ENCODE measurements at regions not wholly inside any gene's neighbourhood (a gene's known extent, or its start where the extent isn't known, plus 50 kb on each side); places are given as distances from the start of the nearest gene placed in this dataset.

DNA sequence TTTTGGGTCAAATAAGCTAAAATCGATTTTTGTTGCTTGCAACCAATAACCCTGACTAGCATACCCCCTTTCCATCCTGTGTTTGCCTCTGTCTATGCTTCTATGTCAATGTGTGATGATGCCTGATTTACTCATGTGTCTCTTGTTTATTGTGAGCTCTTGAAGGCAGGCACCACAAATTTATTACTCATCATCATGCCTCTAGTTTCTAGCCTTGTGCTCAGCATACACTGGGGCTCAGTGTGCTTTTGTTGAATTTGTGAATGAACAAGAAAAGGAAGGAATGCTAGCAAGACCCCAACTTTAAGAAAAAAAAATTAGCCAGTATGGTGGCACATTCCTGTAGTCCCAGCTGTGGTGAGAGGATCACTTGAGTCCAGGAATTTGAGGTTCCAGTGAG, 119.1 kb upstream of the GPR139 start:
- Histone ChIP-seq H3K27me3 (ENCODE audit: insufficient read depth, low read depth, low read length) (no peaks in the 10 kb centered on the region), H3K9me2 (ENCODE audit: insufficient read depth, low read length) (no peaks in the 10 kb centered on the region), H3K36me3 (ENCODE audit: insufficient read depth, low read length) (no peaks in the 10 kb centered on the region), H3K9me3 (ENCODE audit: low read length) (no peaks in the 10 kb centered on the region), H4K20me1 (ENCODE audit: insufficient read depth) (no peaks in the 10 kb centered on the region), H3K9ac (ENCODE audit: low read length) (no peak overlapping the region), H3K79me2 (replicated peaks; ENCODE audit: insufficient read depth, low read length) (no peaks in the 10 kb centered on the region), H3K4me3 (ENCODE audit: low read length) (no peak overlapping the region), H3K4me2 (ENCODE audit: low read length) (no peak overlapping the region), H3K27ac (ENCODE audit: low read length) (no peak overlapping the region), H2AFZ (ENCODE audit: low read depth, low read length) (no peak overlapping the region), H3F3A (ENCODE audit: insufficient read depth, low read length, poor library complexity, severe bottlenecking) (no peaks in the 10 kb centered on the region)
- TF ChIP-seq EP300 (conservative IDR thresholded peaks at IDR 0.05; ENCODE audit: poor library complexity, severe bottlenecking) (no peak), MXI1 (conservative IDR thresholded peaks at IDR 0.05; ENCODE audit: poor library complexity, severe bottlenecking) (no peak), RAD21 (conservative IDR thresholded peaks at IDR 0.05) (no peak), POLR2AphosphoS5 (IDR thresholded peaks at IDR 0.05) (no peak), EZH2 (IDR thresholded peaks at IDR 0.05; ENCODE audit: borderline replicate concordance, insufficient read depth, low read length, poor library complexity, severe bottlenecking) (no peak), SMC3 (conservative IDR thresholded peaks at IDR 0.05; ENCODE audit: poor library complexity) (no peak), TAF1 (IDR thresholded peaks at IDR 0.05; ENCODE audit: low read depth) (no peak)
- TF ChIP-seq, protein P1, sequence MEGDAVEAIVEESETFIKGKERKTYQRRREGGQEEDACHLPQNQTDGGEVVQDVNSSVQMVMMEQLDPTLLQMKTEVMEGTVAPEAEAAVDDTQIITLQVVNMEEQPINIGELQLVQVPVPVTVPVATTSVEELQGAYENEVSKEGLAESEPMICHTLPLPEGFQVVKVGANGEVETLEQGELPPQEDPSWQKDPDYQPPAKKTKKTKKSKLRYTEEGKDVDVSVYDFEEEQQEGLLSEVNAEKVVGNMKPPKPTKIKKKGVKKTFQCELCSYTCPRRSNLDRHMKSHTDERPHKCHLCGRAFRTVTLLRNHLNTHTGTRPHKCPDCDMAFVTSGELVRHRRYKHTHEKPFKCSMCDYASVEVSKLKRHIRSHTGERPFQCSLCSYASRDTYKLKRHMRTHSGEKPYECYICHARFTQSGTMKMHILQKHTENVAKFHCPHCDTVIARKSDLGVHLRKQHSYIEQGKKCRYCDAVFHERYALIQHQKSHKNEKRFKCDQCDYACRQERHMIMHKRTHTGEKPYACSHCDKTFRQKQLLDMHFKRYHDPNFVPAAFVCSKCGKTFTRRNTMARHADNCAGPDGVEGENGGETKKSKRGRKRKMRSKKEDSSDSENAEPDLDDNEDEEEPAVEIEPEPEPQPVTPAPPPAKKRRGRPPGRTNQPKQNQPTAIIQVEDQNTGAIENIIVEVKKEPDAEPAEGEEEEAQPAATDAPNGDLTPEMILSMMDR (IDR thresholded peaks at IDR 0.05; ENCODE audit: poor library complexity, severe bottlenecking), result no peak
- TF ChIP-seq, protein P2, sequence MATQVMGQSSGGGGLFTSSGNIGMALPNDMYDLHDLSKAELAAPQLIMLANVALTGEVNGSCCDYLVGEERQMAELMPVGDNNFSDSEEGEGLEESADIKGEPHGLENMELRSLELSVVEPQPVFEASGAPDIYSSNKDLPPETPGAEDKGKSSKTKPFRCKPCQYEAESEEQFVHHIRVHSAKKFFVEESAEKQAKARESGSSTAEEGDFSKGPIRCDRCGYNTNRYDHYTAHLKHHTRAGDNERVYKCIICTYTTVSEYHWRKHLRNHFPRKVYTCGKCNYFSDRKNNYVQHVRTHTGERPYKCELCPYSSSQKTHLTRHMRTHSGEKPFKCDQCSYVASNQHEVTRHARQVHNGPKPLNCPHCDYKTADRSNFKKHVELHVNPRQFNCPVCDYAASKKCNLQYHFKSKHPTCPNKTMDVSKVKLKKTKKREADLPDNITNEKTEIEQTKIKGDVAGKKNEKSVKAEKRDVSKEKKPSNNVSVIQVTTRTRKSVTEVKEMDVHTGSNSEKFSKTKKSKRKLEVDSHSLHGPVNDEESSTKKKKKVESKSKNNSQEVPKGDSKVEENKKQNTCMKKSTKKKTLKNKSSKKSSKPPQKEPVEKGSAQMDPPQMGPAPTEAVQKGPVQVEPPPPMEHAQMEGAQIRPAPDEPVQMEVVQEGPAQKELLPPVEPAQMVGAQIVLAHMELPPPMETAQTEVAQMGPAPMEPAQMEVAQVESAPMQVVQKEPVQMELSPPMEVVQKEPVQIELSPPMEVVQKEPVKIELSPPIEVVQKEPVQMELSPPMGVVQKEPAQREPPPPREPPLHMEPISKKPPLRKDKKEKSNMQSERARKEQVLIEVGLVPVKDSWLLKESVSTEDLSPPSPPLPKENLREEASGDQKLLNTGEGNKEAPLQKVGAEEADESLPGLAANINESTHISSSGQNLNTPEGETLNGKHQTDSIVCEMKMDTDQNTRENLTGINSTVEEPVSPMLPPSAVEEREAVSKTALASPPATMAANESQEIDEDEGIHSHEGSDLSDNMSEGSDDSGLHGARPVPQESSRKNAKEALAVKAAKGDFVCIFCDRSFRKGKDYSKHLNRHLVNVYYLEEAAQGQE (IDR thresholded peaks at IDR 0.05; ENCODE audit: borderline replicate concordance), result no peak

DNA sequence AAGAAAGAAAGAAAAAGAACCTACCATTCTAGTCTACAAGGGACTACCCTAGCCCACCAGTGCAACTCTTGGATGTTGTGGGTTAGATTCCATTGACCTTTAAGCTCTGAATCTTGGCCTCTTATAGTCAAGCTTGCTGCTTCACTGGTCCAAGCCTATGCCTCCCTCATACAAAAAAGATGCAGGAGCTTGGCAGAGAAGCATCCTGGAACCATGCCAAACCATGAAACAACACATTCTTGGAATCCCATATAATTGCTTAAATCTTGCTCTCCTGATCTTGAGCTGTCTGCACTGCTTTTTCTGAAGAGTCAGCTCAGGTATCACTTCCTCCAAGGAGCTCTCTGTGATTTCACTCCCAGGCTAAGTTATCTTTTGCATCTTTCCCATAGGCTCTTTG, 117.9 kb upstream of the GPR139 start:
- H3K4me2 ChIP-seq (ENCODE audit: low read length), result no peak overlapping the region
- H2AFZ ChIP-seq (ENCODE audit: low read depth, low read length), result no peak overlapping the region
- TF ChIP-seq, protein P2 (IDR thresholded peaks at IDR 0.05; ENCODE audit: borderline replicate concordance), result no peak
- TF ChIP-seq, protein P1 (IDR thresholded peaks at IDR 0.05; ENCODE audit: poor library complexity, severe bottlenecking), result no peak
- no peak for TF ChIP-seq SMC3 (conservative IDR thresholded peaks at IDR 0.05; ENCODE audit: poor library complexity)
- TF ChIP-seq TAF1 (IDR thresholded peaks at IDR 0.05; ENCODE audit: low read depth), result no peak
- TF ChIP-seq POLR2AphosphoS5 (IDR thresholded peaks at IDR 0.05), result no peak
- TF ChIP-seq RAD21 (conservative IDR thresholded peaks at IDR 0.05), result no peak
- no peak for TF ChIP-seq EP300 (conservative IDR thresholded peaks at IDR 0.05; ENCODE audit: poor library complexity, severe bottlenecking)
- no peak for TF ChIP-seq EZH2 (IDR thresholded peaks at IDR 0.05; ENCODE audit: borderline replicate concordance, insufficient read depth, low read length, poor library complexity, severe bottlenecking)
- TF ChIP-seq MXI1 (conservative IDR thresholded peaks at IDR 0.05; ENCODE audit: poor library complexity, severe bottlenecking), result no peak
- no peak overlapping the region for H3K27ac ChIP-seq (ENCODE audit: low read length)
- no peaks in the 10 kb centered on the region for H3K79me2 ChIP-seq (replicated peaks; ENCODE audit: insufficient read depth, low read length)
- H3K4me3 ChIP-seq (ENCODE audit: low read length), result no peak overlapping the region
- H3K9ac ChIP-seq (ENCODE audit: low read length), result no peak overlapping the region
- no peaks in the 10 kb centered on the region for H3K9me3 ChIP-seq (ENCODE audit: low read length)
- H3K27me3 ChIP-seq (ENCODE audit: insufficient read depth, low read depth, low read length), result no peaks in the 10 kb centered on the region
- no peaks in the 10 kb centered on the region for H4K20me1 ChIP-seq (ENCODE audit: insufficient read depth)
- no peaks in the 10 kb centered on the region for H3F3A ChIP-seq (ENCODE audit: insufficient read depth, low read length, poor library complexity, severe bottlenecking)
- H3K36me3 ChIP-seq (ENCODE audit: insufficient read depth, low read length), result no peaks in the 10 kb centered on the region
- H3K9me2 ChIP-seq (ENCODE audit: insufficient read depth, low read length), result no peaks in the 10 kb centered on the region

All from neural cell (in vitro differentiated cells).